AG09319 (cell line): ENCODE measurements at regions not wholly inside any gene's neighbourhood (a gene's known extent, or its start where the extent isn't known, plus 50 kb on each side); places are given as distances from the start of the nearest gene placed in this dataset.

Experiments
- DNase-seq: peaks from one replicate; pipeline ENCODE4 v3.0.0-alpha.2; 2010; ENCODE audit warnings: low read depth; ENCODE audit errors: extremely low read depth
- CTCF ChIP-seq: IDR thresholded peaks from 2 replicates; pipeline ENCODE4 v1.5.1; 2011; ENCODE audit warnings: low read depth, mild to moderate bottlenecking, inconsistent platforms, low read length, moderate library complexity

GRCh38 chr3:492586-493316 lies 296.2 kb downstream of the CHL1 start:
- DNase-seq, result no peak

GRCh38 chr3:494190-494589 lies 297.6 kb downstream of the CHL1 start:
- DNase-seq, result no peak
- TF ChIP-seq CTCF, result no peak

More at GRCh38 chr3:492586-493316, 296.2 kb downstream of the CHL1 start:
- TF ChIP-seq CTCF, result no peak

GRCh38 chr3:498487-498886 lies 301.9 kb downstream of the CHL1 start:
- no peak for TF ChIP-seq CTCF
- DNase-seq, result no peak

GRCh38 chr3:499001-499761 lies 302.6 kb downstream of the CHL1 start:
- no peak for DNase-seq
- no peak for TF ChIP-seq CTCF

GRCh38 chr3:502486-502885 lies 305.9 kb downstream of the CHL1 start:
- DNase-seq, result no peak
- no peak for TF ChIP-seq CTCF

- DNase-seq, result no peak
- no peak for TF ChIP-seq CTCF
Observed at GRCh38 chr3:513301-513700, 316.7 kb downstream of the CHL1 start.

- TF ChIP-seq CTCF, result no peak
- DNase-seq, result no peak
Observed at GRCh38 chr3:514192-514591, 317.6 kb downstream of the CHL1 start.
